NCI-H1930 (cell line): ENCODE measurements at regions not wholly inside any gene's neighbourhood (a gene's known extent, or its start where the extent isn't known, plus 50 kb on each side); places are given as distances from the start of the nearest gene placed in this dataset.
A peak's percentile ranks its signal among the peaks of the same experiment; 100 is the strongest.

Experiments used
- DNase-seq, 2 experiments: peaks; one replicate each; lab custom pipeline; 2025; lab: John Stamatoyannopoulos, UW

DNA sequence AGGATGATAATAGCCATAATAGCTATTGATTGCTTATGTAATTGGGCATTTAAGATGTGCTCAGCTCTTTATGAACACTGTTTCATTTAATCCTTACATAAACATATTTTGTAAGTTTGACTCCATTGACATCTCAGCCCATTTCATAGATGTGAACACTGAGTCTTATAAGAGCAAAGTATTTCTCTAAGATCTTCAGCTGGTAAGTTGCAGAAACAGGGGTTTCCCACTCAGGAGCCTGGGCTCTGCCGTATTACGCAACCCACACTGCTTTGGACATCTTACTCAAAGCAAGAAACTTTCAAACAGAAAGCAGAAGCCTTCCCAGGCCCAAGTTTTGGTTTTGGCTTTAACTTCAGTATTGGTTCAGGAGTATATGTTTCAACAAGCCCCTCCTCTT lies 705.1 kb downstream of the MED13L start:
- no peak for DNase-seq

DNA sequence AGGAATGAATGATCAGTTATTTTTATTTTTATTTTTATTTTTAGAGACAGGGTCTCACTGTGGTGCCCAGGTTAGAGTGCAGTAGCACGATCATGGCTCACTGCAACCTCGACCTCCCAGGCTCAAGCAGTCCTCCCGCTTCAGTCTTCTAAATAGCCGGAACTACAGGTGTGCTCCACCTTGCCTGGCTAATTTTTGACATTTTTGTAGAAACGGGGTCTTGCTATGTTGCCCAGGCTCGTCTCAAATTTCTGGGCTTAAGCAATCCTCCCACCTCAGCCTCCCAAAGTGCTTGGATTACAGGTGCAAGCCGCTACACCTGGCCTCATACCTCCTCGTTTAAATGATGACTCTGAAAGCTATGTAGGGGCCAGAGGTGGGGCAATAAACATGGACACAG lies 706.0 kb downstream of the MED13L start:
- DNase-seq = no peak

DNA sequence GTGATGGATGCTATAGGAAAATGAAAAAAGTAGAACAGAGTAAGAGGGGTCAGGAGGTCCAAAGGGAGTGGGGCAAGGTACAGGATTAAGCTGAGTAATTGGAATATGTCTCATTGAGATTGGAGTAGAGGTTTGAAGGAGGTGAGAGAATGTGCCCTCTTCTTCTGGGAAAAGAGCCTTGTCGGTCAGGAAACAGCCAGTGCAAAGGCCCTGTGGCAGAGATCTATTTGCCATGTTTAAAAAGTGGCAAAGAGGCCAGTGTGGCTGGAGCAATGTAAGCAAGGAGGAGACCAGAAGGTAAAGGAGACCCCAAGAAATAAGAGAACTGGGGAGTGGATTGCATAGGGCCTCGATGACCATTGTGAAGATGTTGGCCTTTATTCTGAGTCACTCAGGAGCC lies 706.5 kb downstream of the MED13L start:
- DNase-seq = no peak

DNA sequence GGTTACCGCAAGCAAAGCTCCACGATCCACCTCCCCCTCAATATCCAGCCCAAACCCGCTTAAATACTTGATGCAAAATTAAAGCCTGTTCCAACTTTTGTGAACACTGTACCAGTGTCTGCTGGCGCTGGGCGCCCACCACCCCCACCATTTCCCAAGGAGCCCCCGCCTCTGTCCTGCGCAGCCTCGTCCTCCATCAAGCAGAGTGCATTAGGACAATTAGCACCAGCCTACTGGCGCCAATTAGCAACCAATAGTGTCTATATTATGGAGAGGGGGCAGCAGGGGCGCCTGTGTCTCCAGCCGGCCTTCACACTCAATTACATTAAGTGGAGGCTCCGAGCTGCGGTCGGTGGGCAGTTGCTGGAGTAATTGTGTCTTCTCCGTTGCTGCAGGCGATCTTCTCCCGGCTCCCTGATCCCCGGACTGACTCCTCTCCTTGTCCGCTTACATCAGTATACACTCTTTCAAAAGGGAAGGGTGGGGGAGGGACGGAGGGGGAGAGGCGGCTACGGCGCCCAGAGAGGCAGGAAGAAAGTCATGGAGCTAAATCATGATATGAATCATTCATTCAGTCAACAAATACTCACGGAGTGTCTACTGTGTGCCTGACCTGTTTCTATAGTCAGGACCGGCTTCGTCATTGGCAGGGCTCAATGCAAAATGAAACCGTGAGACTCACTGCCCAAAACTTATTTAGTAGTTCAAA lies 707.3 kb downstream of the MED13L start:
- no peak for DNase-seq

DNA sequence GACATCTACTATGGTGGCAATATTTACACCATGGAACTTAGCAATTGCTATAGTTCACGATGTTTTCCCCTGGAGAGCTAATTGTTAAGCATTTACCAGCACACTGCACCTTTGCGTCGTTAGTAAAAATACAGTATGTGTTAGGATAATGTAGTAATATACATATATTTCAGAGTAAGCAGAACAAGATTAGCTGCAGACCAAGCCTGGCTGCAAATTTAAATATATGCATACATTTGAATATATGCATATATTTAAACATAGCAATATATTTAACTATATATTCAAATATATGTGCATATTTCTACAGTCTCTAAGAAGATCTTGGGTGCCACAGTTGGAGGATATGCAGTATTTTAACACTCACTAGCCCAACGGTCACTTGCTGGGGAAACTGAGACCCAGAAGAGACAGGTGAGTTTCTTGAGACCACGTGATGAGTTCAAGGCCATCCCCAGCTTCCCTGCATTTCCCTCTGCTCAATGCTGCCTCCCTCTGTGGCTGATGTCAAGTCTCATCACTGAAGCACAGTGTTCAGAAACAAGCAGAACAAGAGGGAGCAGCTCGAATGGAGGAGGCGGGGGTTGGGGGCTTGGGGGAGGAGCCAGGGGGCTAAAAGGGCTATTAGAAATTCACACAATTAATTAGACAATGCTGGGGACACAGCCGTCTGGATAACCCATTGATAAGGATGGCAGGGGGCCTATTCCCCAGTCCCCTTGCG lies 708.0 kb downstream of the MED13L start:
- DNase-seq = no peak

DNA sequence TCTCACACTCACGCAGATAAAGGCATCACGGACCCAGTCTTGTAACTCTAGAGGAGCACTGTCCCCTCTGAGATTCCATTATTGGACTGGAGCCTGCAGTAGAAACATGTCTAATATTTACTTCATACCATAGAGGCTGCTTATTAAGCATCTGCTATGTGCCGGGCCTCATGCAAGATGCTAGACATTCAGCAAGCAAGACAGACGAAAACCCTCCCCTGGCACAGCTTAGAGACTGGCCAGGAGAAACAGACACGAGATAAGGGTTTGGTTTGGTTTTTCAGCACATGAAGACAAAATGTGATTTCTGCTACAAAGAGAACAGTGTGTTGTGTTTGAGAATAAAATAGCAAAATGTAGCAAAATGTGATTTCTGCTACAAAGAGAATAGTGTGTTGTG lies 719.2 kb downstream of the MED13L start:
- no peak for DNase-seq

DNA sequence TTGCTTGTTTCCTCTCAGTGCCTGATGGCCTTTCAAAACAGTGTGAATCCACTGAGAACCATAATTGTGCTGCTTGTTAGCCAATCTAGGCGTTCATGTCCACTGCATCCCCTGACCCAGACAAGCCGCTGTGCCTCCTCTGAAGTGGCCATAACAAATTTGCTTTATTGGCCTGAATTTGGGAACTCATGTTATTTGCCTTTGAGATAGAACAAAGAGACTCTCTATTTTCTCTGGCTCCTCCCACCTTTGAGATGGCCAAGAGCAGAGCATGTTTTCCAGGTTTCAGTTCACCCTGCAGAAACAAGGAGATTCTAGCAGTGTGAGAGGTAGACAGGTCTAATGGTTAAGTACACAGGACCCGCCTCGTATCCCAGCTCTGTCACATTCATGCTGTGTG lies 723.9 kb downstream of the MED13L start:
- DNase-seq = no peak

DNA sequence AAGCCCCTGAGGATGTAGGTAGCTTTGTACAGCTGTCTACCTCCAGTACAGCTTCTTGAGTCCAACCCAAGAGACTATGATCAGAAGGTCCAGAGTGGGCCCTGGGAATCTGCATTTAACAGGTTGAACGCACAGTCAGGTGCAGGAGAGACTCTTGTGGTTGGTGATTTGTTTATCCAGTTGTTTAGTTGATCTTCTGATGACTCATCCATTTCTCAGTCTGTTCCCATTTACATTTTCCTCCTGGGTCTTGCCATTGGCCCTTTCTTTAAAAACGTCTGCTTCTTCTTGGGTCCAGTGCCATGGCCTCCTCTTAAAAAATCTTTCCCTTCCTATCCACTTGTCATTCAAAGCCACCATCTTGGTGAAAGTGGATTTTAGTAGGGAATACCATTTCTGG lies 734.2 kb downstream of the MED13L start:
- no peak for DNase-seq

DNA sequence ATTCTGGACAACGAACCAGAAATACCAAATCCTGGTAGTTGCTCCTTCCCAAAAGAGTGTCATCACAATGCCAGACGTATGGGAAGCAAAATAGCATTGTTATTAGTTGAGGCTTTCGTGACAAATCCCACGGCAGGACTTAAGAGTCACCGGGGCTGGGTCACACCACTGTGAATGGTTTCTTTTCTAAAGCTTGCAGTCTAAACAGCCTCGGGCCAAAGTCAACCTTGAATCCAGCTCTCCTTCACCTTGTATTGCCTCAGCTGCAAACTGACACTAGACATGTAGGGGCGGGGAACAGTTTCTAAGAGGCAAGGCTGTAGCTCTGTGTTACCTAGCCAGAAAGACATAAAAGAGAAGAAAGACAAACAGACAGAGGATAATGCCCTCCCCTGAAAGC lies 734.8 kb downstream of the MED13L start:
- DNase-seq = peak; percentile 67 to 88

DNA sequence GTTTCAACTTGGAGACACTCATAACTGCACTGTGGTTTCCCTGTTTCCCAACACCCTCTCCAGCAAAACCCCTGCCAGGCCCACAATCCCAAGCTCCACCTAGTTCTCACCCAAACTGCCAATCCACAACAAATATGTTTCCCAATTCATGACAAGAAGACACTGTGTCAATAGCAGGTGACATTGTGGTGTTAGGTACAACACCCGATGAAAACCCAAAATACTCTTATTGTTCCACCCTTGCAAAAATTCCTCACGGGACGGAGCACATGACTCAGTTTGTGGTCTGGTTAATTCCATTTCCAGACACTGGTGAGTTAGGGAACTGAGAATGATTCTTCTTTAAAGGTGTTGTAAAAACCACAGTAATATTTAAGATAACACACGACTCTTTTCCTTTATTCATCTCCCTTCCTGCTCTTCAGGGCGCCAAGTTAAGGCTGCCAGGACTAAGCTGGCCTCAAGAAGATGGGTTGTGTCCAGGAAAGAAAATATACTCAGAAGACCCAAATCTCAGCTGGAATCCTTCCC lies 735.5 kb downstream of the MED13L start:
- no peak for DNase-seq

DNA sequence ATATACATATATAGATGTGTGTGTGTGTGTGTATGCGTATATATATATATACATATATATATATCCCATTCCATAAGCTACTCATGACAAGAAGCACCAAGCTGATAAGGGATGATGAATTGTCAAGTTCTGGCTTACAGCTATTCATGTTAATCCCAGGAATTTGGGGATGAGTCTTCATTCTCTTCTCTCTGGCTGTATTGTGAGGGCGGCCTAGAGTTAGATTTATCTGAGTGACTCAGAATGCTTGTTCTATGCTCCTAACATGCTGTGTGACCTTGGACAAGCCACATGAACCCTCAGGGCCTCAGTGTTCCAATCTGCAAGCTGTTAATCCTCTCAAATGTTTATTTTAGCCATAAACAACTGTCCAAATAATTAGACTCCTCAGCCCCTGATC lies 749.0 kb downstream of the MED13L start:
- no peak for DNase-seq

DNA sequence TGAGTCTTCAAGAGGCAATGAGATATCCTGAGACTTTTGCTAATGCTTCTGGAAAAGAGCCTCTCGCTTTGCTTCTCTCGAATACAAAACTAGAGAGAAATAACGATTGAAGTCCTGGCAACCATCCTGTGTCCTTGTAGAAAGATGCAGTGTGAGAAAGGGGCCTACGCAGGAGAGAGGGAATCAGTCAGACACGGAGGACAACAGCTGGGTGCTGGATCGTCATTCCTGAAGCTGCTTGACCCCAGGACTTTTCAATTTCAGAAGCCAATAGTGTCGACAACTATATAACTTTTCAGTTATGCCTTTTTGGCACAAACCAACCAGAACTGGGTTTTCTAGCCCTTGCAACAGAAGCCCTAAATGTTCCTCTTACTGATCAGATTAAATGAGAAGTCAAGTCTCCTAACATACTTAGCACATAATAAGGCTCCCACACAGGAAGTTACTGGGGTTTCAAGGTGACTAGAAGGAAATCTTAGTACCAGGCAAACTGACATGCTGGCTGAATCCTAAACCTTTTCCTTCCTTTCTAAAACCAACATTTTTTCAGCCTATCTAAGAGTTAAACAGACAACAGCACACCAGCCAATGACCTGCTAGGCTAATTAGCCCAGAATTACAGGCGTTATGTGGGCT lies 755.6 kb downstream of the MED13L start:
- DNase-seq = no peak

DNA sequence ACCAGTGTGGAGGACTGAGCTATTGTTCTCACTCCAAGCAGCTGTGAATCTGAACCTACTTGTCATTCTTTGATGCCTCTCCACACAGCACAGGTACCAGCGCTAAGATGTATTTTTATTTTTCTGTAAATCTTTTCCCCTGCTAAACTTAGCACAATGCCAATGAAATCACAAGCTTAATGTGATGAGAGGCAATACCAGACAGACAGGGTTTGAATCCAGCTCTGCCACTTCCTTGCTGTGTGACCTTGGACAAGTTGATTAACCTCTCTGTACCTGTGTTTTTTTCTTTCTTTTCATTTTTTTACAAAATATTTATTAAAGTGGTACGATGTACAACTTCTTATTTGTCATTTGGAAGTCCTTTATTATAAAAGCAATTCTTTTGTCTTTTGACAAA lies 757.6 kb downstream of the MED13L start:
- DNase-seq = no peak

DNA sequence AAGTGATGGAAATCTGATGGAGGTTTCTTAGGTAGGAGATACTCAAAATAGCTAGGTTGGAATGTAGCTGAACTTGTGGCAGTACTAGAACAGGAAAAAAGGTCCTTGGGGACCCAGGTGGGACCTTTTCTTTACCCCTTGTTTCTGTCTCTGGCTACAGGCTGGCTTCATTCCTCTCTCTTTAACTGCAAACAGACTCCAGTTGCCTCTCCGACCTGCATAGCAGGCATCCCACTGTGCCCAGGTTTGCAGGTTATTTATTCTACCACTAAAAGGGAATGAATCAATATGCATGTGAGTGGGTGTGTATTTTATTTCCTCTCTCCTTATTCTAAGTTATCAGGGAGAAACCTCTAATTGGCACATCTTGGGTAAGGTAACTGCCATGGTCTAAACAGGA lies 758.1 kb downstream of the MED13L start:
- no peak for DNase-seq

DNA sequence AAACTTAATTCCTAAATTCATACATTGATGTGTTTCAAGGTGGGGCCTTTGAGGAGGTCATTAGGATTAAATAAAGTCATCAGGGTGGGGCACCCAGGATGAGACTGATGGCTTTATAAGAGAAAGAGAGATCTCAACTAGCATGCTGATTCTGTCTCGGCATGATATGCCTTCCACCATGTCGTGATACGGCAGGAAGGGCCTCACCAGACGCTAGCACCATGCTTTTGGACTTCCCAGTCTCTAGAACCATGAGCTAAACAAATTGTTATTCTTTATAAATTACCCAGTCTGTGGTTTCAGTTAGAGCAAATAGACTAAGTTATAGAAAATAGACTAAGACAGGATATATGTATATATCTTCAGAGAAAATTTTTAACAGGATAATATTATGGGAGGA lies 759.6 kb downstream of the MED13L start:
- DNase-seq = no peak

DNA sequence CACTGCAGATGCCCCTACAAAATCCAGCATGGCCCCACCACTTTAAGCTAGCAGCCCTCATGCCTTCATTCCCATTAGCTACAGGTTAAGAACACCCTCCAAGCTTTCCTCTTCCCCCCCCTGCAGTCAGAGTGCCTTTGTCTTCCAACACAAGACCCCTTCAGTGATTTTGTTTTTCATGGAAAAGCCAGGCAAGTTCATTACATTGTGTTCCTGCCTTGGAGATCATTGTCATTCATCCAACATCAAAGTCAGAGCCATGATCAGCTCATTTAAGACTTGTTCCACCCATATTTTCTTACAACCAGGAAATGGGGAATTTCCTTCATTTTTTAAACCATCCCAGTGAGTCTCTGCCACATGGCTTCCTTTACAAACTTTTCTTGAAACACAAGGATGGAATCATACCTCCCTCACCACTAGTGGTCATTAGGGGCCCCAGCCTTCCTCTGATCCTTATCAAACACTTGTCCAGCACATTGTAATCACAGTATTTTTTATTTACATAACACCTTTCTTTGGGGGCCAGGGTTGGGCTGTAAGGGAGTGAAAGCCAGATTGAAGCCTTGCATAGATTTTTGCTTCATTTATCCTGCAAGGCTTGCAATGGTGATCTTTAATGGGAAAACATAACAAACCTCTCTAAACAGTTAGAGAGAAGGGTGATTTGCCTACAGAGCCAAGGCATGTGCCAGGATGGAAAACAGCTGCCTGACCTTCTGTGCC lies 765.3 kb downstream of the MED13L start:
- DNase-seq = no peak

DNA sequence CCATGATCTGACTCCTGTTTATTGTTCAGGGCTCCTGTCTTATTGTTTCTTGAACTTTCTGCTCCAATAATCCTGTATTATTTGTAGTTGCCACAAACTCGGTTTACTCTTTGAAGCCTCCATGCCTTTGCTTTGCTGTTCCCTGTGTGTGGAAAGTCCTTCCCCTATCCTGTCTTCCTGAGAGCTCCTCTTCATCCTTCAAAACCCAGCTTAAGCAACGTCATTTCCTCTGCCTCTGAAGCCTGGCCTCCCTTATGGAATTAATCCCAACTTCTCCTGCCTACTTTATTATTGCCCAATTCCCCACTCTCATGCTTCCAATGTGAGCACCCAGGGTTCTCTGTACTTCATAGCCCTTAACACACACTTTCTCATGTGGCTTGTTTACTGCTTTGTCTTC lies 766.2 kb downstream of the MED13L start:
- no peak for DNase-seq

DNA sequence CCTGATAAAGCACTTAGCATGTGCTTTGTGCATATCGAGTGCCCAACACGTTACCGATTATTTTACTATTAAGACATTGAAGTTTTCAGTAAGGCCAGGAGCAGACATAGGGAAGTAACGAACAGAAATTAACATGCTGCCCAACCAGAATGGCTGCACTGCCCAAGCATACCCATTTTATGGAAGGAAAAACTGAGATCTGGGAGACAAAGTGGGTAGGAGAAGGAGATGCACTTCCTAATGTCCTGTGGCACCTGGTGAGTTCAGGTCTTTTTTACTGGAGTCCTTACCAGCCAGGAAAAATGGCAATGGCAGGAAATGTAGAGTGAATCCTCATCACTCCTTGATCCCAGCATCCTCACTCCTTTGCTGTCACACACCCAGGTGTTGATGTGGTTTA lies 768.5 kb downstream of the MED13L start:
- no peak for DNase-seq

DNA sequence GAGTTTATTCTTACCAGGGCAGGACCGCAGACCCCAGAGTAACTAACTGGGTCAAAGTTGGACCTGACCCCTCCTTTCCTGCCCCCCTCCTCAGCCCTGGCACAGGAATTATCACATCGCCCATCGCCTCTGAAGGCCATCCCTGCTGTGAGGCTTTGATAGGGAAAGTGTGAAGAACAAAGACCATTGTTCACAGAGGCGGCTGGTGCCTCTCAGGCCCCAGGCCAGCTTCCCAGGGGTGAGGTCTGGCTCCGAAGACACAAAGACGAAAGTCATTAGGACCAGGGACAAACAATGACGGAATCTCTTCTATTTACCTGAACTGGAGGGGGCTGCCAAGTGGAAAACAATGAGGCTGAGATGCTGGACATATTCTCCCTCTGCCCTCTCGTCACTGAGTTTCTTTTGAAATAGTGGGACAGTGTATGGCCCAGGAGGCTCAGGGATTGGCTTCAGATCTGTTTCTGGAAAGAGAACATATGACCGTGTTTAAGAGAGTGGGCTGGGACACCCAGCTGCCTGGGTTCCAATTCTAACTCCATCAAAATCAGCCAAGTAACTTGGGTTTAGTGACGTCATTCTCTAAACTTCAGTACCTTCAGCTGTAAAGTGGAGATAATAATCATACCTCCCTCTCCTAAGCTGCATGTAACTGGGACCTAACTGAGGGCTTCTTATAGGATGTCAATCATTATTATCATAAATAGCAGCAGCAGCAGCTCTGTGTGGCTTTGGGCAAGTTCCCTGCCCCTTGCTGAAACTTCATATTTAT lies 769.4 kb downstream of the MED13L start:
- DNase-seq = peak; percentile 68 to 72

DNA sequence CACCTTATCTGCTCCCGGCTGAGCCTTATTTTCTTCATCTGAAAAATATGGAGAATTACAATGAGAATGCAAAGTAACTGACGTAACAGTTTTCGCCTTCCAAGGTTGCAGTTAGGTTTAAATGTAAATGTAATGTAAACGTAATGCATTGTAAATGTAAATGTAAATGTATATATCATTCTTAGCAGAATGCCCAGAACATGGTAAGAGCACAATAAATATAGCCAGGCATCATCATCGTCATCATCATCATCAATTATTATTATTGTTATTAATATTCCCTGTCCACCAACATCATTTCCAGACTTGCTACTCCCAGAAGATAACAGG lies 770.0 kb downstream of the MED13L start:
- DNase-seq = no peak

DNA sequence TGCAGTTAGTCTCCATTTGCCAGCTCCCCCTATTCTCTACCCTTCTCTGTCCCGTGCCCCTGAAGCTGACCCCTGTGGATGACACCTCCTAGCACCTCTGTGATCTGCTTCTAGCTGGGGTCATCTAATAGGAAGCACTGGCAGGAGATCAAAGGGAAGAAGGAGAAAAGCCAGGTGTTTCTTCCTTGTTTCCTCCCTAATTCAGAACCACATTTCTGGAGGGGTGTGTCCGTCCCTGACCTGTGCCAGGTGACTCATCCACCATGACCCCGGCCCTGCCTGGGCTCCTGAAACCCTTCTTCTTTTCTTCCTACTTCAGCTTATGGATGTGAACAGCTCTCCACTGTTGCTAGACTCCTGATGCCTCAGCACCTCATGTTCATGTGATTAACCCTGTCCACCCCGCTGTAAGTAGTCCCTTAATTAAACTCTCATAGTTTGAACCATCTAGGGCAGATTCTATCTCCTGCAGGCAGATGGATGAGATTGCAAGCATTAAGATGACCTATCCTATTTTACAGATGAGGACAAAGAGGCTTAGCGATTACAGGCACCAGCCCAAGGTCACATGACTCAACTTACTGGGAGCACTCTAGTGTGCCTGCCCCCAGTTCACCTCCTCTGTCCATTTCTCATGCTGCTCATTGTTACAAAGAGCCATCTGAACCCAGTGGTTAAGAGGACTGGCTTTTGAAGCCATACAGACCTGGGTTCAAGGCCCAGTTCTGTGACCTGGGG lies 770.5 kb downstream of the MED13L start:
- DNase-seq = no peak
